ENCODE measurements at regions not wholly inside any gene's neighbourhood (a gene's known extent, or its start where the extent isn't known, plus 50 kb on each side); places are given as distances from the start of the nearest gene placed in this dataset.

GRCh38 chr6:104526376-104526775 is 333.3 kb downstream of the HACE1 start (continued):
- TF ChIP-seq ZBTB40 (IDR thresholded peaks at IDR 0.05) (no peak), ZBTB40 (CRISPR knock-in tag; IDR thresholded peaks at IDR 0.05) (no peak), ATF1 (CRISPR knock-in tag; IDR thresholded peaks at IDR 0.05) (no peak), ZNF552 (CRISPR knock-in tag; IDR thresholded peaks at IDR 0.05; ENCODE audit: borderline replicate concordance) (no peak), NAIF1 (CRISPR knock-in tag; IDR thresholded peaks at IDR 0.05; ENCODE audit: borderline replicate concordance) (no peak), SMAD1 (CRISPR knock-in tag; IDR thresholded peaks at IDR 0.05; ENCODE audit: borderline replicate concordance, low read depth) (no peak), ZNF605 (CRISPR knock-in tag; IDR thresholded peaks at IDR 0.05) (no peak), ARID2 (CRISPR knock-in tag; IDR thresholded peaks at IDR 0.05; ENCODE audit: borderline replicate concordance) (no peak; the same call in 1 of the 2 replicates), ARID5B (CRISPR knock-in tag; IDR thresholded peaks at IDR 0.05) (0 out of 2 replicates have a peak, but pooled peaks have one; percentile 22), ZNF30 (CRISPR knock-in tag; IDR thresholded peaks at IDR 0.05) (no peak), MTF1 (CRISPR knock-in tag; IDR thresholded peaks at IDR 0.05) (no peak), SALL2 (CRISPR knock-in tag; IDR thresholded peaks at IDR 0.05) (no peak), FOSL2 (CRISPR knock-in tag; IDR thresholded peaks at IDR 0.05) (peak; percentile 50; the same call in 1 of the 2 replicates), ZKSCAN8 (CRISPR knock-in tag; IDR thresholded peaks at IDR 0.05; ENCODE audit: borderline replicate concordance) (no peak), ZSCAN30 (CRISPR knock-in tag; IDR thresholded peaks at IDR 0.05) (no peak), GATAD1 (CRISPR knock-in tag; IDR thresholded peaks at IDR 0.05) (no peak), ZNF777 (CRISPR knock-in tag; IDR thresholded peaks at IDR 0.05) (no peak), SAP130 (CRISPR knock-in tag; IDR thresholded peaks at IDR 0.05; ENCODE audit: low read depth) (0 out of 2 replicates have a peak, but pooled peaks have one; percentile 15), ZFY (CRISPR knock-in tag; IDR thresholded peaks at IDR 0.05) (no peak), SP2 (CRISPR knock-in tag; IDR thresholded peaks at IDR 0.05) (no peak), RNF2 (conservative IDR thresholded peaks at IDR 0.05; ENCODE audit: low read depth) (no peak)

All from HepG2 (cell line).